Lower leg skin (tissue), 3 donors: ENCODE measurements at regions not wholly inside any gene's neighbourhood (a gene's known extent, or its start where the extent isn't known, plus 50 kb on each side); places are given as distances from the start of the nearest gene placed in this dataset.

Experiments
- POLR2A ChIP-seq, 2 donors: fragments of 450-650 bp; IDR thresholded peaks; one replicate each; pipeline ENCODE4 v1.6.1; 2016 to 2017; ENCODE audit warnings: antibody characterized with exemption in 2 of 2, mild to moderate bottlenecking in 1 of 2, moderate library complexity in 1 of 2
- TF ChIP-seq, protein P1 (sequence below), 3 donors: fragments of 450-650 bp; IDR thresholded peaks; one replicate each; pipeline ENCODE4 v1.5.1; 2016; ENCODE audit warnings: antibody characterized with exemption in 3 of 3, mild to moderate bottlenecking in 3 of 3, moderate library complexity in 2 of 3

DNA sequence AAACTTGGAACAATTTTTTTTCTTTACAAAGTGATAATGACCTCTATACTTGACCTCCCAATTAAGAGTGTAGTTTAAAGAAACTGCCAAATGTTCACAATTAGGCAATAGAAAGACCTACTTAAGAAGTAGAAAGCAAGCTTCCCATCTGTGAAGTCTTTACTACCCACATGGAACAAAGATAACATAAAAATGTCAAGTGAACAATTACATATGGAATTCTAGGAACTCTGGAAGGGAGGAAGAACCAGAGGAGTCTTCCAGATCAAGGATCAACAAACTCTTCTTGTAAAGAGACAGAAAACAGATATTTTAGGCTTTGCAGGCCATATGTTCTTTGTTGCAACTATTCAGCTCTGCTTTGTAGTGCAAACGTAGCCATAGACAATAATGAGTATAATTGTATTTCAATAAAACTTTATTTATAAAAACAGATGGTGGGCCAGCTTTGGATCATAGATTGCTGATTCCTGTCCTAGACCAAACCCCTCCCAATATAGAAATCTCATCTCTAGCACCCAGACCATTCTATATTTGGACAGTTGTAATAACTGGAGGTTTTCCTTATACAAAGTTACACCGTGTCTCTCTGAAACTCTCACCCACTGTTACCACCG, 68.4 kb upstream of the MAGI3 start:
- TF ChIP-seq, protein P1, sequence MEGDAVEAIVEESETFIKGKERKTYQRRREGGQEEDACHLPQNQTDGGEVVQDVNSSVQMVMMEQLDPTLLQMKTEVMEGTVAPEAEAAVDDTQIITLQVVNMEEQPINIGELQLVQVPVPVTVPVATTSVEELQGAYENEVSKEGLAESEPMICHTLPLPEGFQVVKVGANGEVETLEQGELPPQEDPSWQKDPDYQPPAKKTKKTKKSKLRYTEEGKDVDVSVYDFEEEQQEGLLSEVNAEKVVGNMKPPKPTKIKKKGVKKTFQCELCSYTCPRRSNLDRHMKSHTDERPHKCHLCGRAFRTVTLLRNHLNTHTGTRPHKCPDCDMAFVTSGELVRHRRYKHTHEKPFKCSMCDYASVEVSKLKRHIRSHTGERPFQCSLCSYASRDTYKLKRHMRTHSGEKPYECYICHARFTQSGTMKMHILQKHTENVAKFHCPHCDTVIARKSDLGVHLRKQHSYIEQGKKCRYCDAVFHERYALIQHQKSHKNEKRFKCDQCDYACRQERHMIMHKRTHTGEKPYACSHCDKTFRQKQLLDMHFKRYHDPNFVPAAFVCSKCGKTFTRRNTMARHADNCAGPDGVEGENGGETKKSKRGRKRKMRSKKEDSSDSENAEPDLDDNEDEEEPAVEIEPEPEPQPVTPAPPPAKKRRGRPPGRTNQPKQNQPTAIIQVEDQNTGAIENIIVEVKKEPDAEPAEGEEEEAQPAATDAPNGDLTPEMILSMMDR (IDR thresholded peaks at IDR 0.05): no peak
- TF ChIP-seq POLR2A (IDR thresholded peaks at IDR 0.05): no peak
